NCI-H526 treated with DMSO at 0.1 percent for 48 hours (cell line): ENCODE measurements at regions not wholly inside any gene's neighbourhood (a gene's known extent, or its start where the extent isn't known, plus 50 kb on each side); places are given as distances from the start of the nearest gene placed in this dataset.

ENCODE experiments used
- DNase-seq: peaks from one replicate; lab custom pipeline; 2025; lab: John Stamatoyannopoulos, UW

DNA sequence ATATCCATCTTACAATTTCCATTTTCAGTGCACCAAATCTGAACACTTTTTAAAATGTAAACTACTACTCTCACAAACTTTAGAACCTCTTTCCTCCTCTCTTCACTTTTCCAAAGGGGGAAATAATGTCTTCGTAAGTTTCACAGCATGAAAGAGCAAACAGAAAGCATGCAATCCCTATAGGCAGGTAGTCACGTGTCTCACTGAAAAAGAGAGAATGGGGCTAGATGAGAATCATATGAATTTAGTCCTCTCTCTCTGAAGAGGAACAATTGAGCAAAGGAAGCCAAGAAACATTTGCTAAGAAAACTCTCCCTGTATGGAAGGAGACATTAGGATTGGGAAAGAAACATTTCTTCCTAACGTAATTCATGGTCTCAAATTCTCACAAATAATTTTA is 613.9 kb downstream of the PLA2G4A start:
- no peak for DNase-seq

DNA sequence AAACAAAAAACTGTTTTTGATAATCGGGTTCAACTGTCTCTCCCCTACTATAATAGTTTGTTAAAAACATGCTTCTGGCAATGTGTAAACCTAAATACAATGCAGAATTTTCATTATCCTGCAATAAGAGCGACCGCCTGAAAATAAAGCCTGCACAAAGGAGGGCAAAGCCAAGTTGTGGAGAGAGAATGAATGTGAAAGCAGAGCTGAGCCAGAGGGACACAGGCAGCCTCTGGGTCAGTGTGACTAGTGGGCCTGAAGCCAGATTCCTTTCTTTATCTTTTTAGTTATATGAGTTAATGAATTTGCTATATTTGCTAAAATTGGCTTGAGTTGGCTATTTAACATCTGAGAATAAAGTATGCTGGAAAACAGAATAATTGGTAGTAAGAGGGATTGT is 615.2 kb downstream of the PLA2G4A start:
- DNase-seq: no peak

DNA sequence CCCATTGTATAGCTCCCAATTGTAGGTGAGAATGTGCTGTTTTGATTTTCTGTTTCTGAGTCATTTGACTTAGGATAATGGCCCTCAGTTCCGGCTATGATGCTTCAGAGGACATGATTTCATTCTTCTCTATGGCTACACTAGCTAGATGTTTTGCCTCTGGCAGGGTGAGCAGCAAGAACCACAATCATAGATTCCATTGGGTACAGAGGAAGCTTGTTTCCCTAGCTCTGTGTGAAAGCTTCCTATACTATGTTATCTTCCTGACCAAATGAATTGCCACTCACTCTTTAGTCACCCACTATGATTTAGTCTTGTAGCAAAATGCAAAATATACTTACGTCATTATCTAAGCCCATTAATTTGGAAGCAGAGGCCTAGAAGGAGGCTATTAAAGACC is 616.3 kb downstream of the PLA2G4A start:
- DNase-seq: no peak

DNA sequence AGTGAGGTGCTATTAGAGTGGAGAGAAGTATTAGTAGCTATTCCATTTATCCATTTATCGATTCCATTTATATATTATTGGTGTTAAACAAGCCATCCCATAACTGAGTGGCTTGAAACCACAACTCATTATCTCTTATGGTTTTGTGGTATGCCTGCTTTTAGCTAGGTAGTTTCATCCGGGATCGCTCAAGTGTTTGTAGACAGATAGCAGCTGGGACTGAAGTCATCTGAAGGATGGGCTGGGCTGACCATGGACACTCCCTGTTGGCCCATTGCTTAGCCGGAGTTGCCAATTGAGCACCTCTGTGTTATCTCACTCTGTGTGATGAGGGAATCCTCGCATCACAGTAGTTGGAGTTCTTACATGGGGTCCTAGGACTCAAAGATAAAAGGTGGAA is 622.5 kb downstream of the PLA2G4A start:
- DNase-seq: no peak

DNA sequence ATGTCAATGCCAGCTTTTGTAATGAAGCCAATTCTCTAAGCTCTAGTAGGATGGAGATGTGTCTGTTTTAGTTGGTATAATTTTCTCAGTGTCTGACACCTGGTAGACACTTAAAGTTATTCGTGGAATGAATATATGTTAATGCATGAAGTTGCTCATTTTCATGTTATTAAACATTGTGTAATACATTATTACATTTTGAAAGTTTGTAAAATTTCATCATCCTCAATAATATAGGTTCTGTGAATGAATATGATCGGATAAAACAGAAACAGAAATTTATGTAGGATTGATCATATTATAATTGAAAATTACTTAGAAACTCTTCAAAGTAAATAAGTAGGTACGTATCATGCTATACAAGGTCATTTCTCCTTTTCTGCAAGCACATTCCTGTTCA is 625.3 kb downstream of the PLA2G4A start:
- DNase-seq: no peak

DNA sequence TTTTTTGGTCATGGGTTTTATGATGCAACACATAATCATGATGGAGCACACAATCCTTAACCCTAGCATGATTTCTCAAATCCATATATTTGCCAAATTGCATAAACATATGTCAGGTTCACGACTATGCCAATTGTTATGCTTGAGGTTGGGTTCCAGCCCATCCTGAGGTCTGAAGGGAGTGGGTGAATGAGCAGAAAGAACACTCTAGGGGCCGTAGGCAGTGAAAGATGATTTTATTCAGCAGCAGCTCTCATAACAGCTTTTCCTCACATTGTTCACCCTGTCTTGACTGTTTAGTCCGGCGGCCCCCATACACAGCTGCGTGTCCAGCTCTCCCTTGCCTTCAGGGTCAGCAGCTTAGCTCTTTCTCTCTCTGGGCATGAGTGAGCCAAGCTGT is 627.7 kb downstream of the PLA2G4A start:
- no peak for DNase-seq

DNA sequence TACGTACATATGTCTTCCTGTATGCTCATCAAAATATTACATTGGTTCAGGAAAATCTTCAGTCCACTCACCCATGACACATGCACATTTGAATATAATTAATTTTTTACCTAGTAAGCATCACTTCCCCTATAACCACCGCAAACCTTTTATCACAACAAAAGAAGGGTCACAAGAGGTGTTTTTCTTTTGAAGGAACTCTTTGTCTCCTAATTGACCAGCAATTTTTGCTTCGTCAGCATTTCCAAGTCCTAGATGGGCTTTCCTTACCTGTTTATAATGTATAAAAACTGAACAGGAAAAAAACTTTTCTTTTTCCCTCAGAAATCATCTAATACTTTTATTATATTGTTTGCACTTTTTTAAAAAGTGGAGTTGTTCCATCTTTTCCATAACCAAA is 631.3 kb downstream of the PLA2G4A start:
- DNase-seq: no peak

DNA sequence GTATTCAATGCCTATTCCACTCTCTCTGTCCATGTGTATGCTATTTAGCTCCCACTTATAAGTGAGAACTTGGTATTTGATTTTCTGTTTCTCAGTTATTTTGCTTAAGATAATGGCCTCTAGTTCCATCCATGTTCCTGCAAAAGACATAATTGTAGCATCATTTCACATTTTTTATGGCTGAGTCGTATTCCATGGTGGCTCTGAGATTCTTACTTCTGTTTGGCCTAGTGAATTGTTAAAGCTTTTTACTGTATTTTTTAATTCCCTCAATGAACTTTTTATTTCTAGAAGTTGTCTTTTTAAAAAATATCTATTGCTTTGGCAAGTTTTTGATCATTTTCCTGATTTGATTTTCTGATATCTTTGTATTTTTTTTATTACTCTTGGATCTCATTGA is 635.6 kb downstream of the PLA2G4A start:
- DNase-seq: no peak

DNA sequence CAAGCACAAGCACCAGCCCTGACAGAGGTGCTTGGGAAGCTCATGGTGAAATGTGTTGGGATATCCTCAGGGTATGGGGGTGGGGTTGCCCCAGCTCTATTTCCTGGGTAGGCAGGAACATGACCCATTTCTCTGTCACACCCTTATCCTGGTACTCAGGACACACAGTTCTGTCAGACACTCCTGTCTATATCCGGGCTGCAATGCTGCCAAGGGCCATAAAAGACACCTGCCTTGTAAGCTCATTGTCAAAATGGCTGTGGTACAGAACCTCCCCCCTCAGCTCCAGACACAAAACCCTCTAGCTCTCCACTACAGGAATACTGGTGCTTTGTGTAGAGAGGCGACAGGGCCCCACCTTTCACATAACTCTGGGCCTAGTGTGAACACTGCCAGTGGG is 636.7 kb downstream of the PLA2G4A start:
- no peak for DNase-seq

DNA sequence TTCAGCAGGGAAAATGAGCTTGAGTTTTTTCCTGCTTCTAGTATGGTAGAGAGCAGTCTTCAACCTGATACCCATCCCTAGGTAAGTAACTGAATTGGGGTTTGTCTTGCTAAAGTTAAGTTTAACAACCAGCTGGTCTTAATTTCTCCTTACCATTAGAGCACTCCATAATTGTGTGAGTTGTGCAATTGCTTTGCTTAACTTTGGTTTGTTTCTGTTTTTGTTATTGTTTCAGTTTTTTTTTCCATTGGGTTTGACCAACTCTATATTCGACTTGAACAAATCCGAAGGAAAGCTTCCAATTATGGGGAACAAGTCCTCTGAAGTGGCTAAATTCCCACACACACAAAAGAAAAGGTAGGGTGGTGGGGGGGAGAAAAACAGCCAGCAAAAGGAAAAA is 641.1 kb downstream of the PLA2G4A start:
- DNase-seq: no peak

DNA sequence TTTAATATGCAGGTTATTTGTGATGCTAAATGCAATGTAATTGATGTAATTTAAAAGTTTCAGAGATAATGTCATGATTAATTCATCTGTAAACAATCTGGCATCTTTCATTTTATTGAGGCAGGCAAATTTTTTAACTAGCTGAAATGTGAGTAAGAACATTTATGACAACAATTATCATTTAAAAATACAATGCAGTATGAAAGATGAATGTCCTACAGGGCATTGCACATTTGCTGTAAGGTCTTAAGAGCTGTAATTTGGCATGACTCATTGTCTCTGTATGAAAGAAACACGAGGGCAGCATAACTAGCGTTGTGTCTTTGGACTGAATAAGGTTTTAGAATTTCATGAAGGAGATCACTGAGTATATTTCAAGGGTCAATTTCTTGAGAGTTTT is 642.8 kb downstream of the PLA2G4A start:
- DNase-seq: no peak

DNA sequence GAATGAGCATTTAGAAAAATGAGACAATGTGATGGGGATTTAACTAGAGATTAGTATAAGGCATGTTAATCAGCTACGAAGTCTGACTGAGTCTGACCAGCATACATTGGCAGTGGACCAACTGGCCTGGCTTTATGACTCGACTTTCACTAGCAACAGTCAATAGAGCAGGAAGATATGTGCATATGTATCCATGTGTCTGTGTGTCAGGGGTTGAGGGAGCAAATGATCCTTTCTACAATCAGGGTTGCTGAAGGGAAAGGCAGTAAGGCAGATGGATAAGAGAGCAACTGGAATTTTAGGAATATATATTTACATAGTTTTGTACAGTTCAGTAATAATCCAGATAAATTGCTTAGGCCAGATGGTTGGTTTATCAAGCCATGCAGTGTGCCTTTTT is 645.6 kb downstream of the PLA2G4A start:
- DNase-seq: no peak

DNA sequence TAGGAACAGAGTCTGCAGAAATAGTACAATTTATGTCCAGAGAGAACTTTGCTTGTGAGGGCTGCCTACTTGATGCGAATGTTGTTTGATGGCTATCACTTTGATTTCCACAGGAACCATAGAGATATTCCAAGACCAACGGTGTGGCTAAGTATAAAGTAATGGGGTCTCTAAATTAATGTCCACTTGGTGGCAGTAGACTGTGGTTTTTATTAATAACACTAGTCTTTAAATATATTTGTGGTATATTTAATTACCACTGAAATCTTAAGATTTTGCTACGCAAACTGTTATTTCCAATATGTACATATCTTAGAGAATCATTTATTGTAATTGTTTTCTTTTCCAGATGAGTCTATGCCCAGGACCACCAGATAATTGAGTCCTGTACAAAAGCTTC is 647.9 kb downstream of the PLA2G4A start:
- DNase-seq: no peak

DNA sequence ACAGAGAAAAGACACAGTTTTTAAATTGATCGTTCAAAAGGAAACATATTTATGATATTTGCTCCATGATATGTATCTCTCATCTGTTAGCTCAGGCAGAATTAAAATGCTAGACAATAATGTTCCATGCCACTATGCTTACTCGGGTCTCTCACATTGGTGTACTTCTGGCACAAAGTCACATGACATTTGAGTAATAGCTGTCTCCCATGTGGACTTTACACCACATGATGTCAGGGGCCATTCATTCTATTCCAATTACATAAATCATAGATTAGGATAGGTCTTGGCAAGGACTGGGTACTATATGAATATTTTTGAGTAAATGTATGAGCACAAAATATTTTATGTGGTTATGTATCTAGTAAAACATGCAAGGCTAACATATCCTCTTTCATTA is 648.4 kb downstream of the PLA2G4A start:
- DNase-seq: no peak

DNA sequence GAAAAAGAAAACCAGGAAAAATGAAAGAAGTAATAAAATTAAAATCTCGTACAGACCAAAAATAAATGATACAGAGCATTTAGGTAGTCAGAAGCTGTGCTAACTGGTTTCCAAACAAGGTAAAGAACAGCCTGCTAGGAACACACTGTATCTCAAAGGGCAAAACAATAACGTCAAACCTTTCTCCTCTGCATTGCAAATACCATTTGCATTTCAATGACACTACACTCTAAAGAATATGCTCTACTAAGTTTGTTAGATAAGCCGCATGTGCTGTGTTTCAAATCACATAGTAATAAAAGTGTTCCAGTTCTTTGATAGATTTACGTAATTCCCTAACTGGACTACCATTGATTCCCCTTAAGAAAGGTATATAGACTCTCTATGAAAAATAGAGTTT is 648.8 kb downstream of the PLA2G4A start:
- DNase-seq: peak; percentile 84

DNA sequence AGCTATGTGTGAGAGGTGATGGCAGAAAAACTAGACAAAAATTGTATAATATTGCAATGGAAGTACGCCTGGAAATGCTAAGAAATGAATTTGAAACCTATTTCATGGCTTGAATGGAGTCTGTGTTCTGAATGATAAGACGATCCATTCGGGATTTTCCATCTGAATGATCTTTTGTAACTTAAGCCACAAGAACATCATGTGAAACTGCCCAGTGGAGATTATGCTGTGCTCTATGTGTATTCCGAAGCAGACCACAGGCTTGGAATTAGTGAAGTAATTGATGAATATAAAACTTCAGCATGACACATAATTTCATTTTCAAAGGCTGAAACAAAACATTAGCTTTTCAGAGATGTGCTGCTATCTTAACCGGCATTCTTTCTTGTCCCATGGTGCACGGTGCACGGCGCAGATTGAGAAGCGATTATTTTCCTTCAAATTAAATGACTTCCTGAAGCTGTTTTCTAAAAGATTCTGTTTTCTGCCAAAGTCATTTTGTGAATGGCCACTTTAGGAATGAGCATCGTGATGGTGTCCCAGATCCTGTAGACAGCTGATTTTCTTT is 652.9 kb downstream of the PLA2G4A start:
- DNase-seq: no peak

DNA sequence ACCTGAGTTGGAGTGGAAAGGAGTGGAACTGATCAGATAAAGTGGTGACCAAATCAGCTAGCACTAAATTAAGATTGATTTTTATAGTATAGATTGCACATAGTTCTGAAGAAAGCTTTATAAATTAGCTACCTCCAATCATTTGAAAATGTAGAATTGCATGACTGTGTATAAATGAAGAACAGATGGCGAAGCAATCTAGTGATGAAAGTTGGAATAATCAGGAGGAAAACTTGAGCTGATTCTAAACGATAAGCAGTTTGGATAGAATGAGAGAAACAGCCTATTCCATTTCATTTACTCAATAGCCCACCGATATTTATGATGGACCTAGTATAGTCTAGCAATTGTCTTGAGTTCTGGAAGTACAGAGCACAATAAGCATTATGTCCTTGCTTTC is 661.5 kb downstream of the PLA2G4A start:
- no peak for DNase-seq

DNA sequence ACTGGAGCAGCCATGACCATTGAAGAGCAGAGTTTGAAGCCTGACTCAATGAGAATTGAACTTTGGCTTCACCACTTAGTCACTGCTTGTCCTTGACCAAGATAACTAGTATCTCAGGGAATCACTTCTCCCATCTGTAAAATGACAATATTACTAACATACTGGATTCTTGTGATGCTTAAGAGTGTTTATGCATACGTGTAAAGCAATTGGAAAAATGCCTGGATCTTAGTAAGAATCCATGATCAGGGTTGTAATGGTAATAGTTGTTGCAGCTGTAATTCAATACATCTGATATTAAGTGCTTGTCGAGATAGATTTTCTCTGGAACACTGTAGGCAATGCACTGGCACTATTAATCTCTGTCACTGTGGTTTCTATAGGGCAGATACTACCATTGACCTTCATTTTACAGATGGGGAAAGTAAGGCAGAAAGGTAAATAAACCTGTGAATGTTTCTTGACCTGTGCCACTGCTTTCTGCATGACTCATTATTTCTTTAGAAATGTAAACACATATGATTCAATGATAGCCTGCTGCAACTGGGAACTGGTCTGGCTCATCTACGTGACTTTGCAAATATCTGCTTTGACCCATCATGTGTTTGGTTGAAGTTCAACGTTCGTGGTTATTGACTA is 662.5 kb downstream of the PLA2G4A start:
- DNase-seq: no peak

DNA sequence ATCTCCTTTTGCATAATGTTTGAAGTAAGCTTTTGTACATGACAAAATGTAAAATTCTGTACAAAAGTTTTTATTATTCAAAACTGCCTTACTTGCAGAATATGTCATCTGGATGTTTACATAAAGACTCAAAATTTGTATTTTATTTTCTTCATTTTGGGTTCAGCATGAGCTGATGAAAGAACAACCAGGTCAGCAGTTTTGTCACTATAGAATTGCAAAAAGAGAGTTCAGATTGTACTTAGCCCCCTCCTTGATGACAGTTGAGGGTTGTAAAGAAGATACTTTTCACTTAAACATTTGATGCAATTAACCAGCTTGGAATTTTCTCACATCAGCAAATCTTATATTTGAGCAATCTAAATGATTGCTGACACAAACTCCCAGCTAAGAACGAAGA is 669.3 kb downstream of the PLA2G4A start:
- no peak for DNase-seq

DNA sequence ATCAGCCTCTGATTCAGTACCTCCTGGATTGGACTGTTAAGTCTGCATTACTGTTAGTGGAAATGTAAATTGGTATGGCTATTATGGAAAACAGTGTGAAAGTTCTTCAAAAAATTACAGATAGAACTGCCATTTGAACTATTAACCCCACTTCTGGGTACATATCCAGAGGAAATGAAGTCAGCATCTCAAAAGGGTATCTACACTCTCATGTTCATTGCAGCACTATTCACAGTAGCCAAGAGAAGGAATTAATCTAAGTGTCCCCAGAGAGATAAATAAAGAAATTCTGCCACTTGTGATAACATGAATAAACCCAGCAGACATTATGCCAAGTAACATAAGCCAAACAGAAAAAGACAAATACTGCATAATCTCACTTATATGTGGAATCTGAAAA is 676.0 kb downstream of the PLA2G4A start:
- DNase-seq: no peak

DNA sequence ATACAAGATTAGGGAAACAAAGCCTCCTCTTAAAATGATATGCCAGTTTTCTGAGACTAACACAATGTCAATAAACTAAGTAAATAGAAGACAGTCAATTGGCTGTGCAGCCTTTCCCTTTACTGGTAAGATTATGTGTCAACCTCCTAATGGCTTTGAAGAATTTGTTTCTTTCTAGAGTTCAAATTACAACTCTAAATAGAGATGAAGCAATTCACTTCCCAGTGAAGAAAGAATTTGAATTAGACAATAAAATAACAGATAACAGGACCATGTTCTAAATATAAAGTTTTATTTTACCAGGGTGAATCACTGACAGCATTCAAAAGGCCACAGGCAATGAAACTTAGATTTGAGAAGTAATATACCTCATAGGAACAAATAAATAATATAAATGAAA is 680.3 kb downstream of the PLA2G4A start:
- DNase-seq: peak; percentile 82

DNA sequence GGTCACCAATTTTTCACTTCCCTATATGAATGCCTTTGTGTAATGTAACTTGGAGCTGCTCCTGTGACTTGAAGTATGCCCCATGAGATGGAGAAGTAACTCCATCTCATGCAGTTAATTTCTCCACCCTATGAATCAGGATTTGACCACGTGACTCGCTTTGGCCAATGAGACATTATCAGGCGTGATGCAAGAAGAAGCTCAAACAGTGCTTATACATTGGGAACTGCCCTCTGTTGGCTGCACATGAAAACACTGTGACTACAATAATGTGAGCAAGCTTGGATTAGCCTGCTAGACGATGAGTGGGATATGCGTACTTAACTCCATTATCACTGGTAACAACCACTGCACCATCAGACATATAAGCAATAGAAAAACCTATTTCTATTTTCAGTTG is 684.4 kb downstream of the PLA2G4A start:
- DNase-seq: no peak

DNA sequence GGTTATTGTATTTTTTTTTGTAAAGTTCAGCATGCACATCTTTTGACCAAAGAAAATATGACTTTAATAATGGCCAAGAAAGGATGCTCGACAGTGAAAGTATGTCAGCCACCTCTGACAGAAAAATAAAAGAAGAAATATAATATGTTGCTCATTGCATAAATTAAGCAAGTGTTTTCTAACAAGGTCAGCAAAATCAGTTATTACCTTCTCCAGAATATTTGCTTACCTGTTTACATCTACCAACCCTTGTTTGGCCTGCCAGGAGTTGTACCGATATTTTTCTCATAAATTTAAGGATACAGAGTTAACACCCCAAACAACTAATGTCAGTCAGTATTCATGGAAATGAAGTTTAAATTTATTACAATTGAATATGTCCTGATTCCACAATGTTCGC is 685.4 kb downstream of the PLA2G4A start:
- no peak for DNase-seq

DNA sequence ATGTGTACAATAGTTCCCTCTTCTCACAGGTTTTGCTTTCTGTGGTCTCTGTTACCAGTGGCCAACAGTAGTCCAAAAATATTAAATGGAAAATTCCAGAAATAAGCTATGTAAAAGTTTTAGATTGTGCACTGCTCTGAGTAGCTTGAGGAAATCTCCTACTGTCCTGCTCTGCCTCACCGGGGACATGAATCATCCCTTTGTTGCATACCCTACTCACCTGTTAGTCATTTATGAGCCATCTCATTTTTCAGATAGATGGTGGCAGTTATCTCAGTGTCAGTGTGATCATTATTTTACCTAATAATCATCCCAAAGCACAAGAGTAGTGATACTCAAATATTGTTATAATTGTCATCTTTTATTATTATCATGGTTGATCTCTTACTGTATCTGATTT is 688.1 kb downstream of the PLA2G4A start:
- no peak for DNase-seq

DNA sequence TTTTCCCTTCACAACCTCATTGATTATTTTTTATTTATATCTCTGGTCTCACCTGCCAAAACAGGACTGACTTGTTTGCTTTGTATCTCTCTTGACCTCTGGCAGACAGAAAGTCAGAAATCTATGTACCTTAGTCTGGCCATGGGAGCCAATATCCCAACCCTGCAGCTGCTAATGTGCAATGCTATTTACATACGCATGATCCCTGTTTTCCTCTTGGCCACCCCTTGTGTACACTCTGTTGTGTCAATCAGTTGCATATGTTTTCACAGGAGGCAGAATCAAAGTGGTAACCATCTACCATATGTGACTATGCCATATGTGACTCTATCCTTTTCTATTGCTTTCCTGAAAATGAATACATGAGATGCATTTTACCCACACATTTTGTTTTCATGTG is 688.8 kb downstream of the PLA2G4A start:
- peak; percentile 63 for DNase-seq
